ENCODE measurements at regions not wholly inside any gene's neighbourhood (a gene's known extent, or its start where the extent isn't known, plus 50 kb on each side); places are given as distances from the start of the nearest gene placed in this dataset.

DNA sequence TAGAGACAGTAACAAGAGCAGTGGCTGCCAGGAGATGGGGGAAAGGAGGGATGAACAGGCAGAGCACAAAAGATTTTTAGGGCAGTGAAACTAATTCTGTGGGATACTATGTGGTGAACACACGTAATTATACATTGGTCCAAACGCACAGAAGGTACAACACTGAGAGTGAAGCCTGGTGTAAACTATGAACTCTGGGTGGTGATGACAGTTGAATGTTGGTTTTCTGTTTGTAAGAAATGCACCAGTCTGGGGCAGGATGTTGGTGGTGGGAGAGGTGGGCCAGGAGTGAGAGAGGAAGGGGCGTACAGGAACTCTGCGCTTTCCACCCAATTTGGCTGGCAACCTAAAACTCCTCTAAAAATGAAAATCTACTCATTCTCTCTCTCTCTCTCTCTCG is 50.2 kb upstream of the TIAM1 start:
- no peak for DNase-seq (ENCODE audit: low spot score)
- 90% methylated on average over 5 of the region's 5 CpGs for WGBS
- TF ChIP-seq, protein P1, sequence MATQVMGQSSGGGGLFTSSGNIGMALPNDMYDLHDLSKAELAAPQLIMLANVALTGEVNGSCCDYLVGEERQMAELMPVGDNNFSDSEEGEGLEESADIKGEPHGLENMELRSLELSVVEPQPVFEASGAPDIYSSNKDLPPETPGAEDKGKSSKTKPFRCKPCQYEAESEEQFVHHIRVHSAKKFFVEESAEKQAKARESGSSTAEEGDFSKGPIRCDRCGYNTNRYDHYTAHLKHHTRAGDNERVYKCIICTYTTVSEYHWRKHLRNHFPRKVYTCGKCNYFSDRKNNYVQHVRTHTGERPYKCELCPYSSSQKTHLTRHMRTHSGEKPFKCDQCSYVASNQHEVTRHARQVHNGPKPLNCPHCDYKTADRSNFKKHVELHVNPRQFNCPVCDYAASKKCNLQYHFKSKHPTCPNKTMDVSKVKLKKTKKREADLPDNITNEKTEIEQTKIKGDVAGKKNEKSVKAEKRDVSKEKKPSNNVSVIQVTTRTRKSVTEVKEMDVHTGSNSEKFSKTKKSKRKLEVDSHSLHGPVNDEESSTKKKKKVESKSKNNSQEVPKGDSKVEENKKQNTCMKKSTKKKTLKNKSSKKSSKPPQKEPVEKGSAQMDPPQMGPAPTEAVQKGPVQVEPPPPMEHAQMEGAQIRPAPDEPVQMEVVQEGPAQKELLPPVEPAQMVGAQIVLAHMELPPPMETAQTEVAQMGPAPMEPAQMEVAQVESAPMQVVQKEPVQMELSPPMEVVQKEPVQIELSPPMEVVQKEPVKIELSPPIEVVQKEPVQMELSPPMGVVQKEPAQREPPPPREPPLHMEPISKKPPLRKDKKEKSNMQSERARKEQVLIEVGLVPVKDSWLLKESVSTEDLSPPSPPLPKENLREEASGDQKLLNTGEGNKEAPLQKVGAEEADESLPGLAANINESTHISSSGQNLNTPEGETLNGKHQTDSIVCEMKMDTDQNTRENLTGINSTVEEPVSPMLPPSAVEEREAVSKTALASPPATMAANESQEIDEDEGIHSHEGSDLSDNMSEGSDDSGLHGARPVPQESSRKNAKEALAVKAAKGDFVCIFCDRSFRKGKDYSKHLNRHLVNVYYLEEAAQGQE (IDR thresholded peaks at IDR 0.05): no peak
- no peak for TF ChIP-seq EGR1 (IDR thresholded peaks at IDR 0.05; ENCODE audit: low read depth in 2 of 2)
- TF ChIP-seq TAF1 (conservative IDR thresholded peaks at IDR 0.05): no peak
- no peak for TF ChIP-seq HNF4G (IDR thresholded peaks at IDR 0.05)
- no peak for TF ChIP-seq RXRA (IDR thresholded peaks at IDR 0.05)
- TF ChIP-seq, protein P2, sequence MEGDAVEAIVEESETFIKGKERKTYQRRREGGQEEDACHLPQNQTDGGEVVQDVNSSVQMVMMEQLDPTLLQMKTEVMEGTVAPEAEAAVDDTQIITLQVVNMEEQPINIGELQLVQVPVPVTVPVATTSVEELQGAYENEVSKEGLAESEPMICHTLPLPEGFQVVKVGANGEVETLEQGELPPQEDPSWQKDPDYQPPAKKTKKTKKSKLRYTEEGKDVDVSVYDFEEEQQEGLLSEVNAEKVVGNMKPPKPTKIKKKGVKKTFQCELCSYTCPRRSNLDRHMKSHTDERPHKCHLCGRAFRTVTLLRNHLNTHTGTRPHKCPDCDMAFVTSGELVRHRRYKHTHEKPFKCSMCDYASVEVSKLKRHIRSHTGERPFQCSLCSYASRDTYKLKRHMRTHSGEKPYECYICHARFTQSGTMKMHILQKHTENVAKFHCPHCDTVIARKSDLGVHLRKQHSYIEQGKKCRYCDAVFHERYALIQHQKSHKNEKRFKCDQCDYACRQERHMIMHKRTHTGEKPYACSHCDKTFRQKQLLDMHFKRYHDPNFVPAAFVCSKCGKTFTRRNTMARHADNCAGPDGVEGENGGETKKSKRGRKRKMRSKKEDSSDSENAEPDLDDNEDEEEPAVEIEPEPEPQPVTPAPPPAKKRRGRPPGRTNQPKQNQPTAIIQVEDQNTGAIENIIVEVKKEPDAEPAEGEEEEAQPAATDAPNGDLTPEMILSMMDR (IDR thresholded peaks at IDR 0.05; ENCODE audit: low read depth, low read length, missing input control): no peak
- TF ChIP-seq NR2F2 (IDR thresholded peaks at IDR 0.05): no peak
- TF ChIP-seq ATF3 (IDR thresholded peaks at IDR 0.05): no peak
- no peak for TF ChIP-seq GABPA (IDR thresholded peaks at IDR 0.05 in 1 of 2, conservative IDR thresholded peaks at IDR 0.05 in 1 of 2)
- no peak for TF ChIP-seq FOXA2 (IDR thresholded peaks at IDR 0.05)
- TF ChIP-seq JUND (IDR thresholded peaks at IDR 0.05): no peak
- no peak for TF ChIP-seq ZBTB33 (IDR thresholded peaks at IDR 0.05)

More for the DNA sequence above, 50.2 kb upstream of the TIAM1 start:
- Histone ChIP-seq H3K9ac (ENCODE audit: low read depth in 1 of 2, low read length in 2 of 2) (no peak overlapping the region), H3K9me3 (ENCODE audit: control insufficient read depth in 4 of 4, low read length in 3 of 4) (no peaks in the 10 kb centered on the region), H3K27ac (ENCODE audit: low read depth in 1 of 2, low read length in 2 of 2) (no peak overlapping the region), H3K4me1 (ENCODE audit: control insufficient read depth in 4 of 4, insufficient read depth in 4 of 4, low read length in 3 of 4) (no peaks in the 10 kb centered on the region), H3K36me3 (ENCODE audit: control insufficient read depth in 4 of 4, insufficient read depth in 3 of 4, low read depth in 1 of 4, low read length in 3 of 4) (no peaks in the 10 kb centered on the region), H3K4me3 (ENCODE audit: low read depth in 1 of 3, low read length in 3 of 3) (no peak overlapping the region), H3K27me3 (ENCODE audit: control insufficient read depth in 4 of 4, insufficient read depth in 4 of 4, low read length in 3 of 4) (no peaks in the 10 kb centered on the region)

All from liver (tissue), 8 donors.